ENCODE measurements at regions not wholly inside any gene's neighbourhood (a gene's known extent, or its start where the extent isn't known, plus 50 kb on each side); places are given as distances from the start of the nearest gene placed in this dataset.

DNA sequence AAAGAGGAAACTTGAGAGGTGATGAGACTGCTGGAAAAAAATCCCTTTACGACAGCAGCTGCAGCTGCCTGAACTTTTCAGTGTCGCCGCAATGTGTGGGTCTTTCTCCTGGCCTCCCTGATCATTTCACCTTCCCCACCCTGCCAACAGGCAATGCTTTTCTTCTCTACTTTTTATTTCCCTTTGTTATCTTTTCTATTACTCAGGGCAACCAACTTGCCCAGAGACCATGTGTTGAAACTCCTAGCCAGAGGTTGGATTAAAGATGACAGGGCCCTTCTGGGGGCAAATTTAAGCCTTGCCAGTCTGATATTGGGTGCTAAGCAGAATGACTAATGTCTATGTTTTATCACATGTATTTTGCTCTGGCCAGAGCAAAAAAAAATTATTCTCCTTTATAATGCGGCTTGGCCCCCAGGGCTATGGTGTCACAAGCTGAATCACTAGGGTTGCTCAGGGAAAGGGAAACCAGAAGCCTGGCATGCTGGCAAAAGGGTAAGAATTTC, 51.5 kb upstream of the CFAP20DC start:
- FAIRE-seq: no peak
- 88 to 98% (median 88%) methylated on average over 4 of the region's 4 CpGs for WGBS, 3 donors
- Histone ChIP-seq H3K27ac (ENCODE audit: low read depth in 1 of 3, low read length in 2 of 3) (no peak overlapping the region), H3K4me1 (ENCODE audit: control insufficient read depth in 3 of 3, insufficient read depth in 2 of 3, low read depth in 1 of 3, low read length in 2 of 3) (no peaks in the 10 kb centered on the region), H3K4me3 (ENCODE audit: low read depth in 1 of 3, low read length in 3 of 3) (no peak overlapping the region), H3K27me3 (ENCODE audit: control insufficient read depth in 3 of 3, insufficient read depth in 3 of 3, low read length in 3 of 3) (peaks cover 0 to 2% (median 0%) of the 10 kb centered on the region in 3 donors), H3K36me3 (ENCODE audit: control insufficient read depth in 3 of 3, insufficient read depth in 2 of 3, low read depth in 1 of 3, low read length in 3 of 3) (no peaks in the 10 kb centered on the region), H3K9me3 (ENCODE audit: control insufficient read depth in 2 of 2, insufficient read depth in 1 of 2, low read depth in 1 of 2, low read length in 1 of 2) (no peaks in the 10 kb centered on the region)
- DNase-seq: no peak

Measured in small intestine (tissue), 7 donors.